Myocyte (in vitro differentiated cells): ENCODE measurements at regions not wholly inside any gene's neighbourhood (a gene's known extent, or its start where the extent isn't known, plus 50 kb on each side); places are given as distances from the start of the nearest gene placed in this dataset.

Experiments
- DNase-seq: peaks from one replicate; pipeline ENCODE4 v3.0.0-alpha.2; 2012; ENCODE audit warnings: low read depth

- no peak for DNase-seq
These were observed 179.8 kb downstream of the MED10 start for GRCh38 chr5:6198531-6198930.

GRCh38 chr5:6197427-6197826 lies 180.9 kb downstream of the MED10 start:
- no peak for DNase-seq

- DNase-seq, result no peak
These were observed 182.5 kb downstream of the MED10 start for GRCh38 chr5:6195711-6196358.

GRCh38 chr5:6194906-6195612 lies 183.3 kb downstream of the MED10 start:
- no peak for DNase-seq

- DNase-seq, result no peak
These were observed 184.0 kb downstream of the MED10 start for GRCh38 chr5:6194261-6194875.

- no peak for DNase-seq
These were observed 185.0 kb downstream of the MED10 start for GRCh38 chr5:6193310-6193709.

- DNase-seq, result no peak
These were observed 187.5 kb downstream of the MED10 start for GRCh38 chr5:6190838-6191237.

GRCh38 chr5:6188976-6189375 lies 189.4 kb downstream of the MED10 start:
- DNase-seq, result no peak

- no peak for DNase-seq
These were observed 190.0 kb downstream of the MED10 start for GRCh38 chr5:6188344-6188743.

GRCh38 chr5:6187501-6187900 lies 190.8 kb downstream of the MED10 start:
- no peak for DNase-seq

- no peak for DNase-seq
These were observed 192.8 kb downstream of the MED10 start for GRCh38 chr5:6185574-6185973.

- DNase-seq, result no peak
These were observed 193.9 kb downstream of the MED10 start for GRCh38 chr5:6184481-6184880.

GRCh38 chr5:6183391-6184390 lies 194.7 kb downstream of the MED10 start:
- no peak for DNase-seq

GRCh38 chr5:6182271-6182815 lies 196.0 kb downstream of the MED10 start:
- DNase-seq, result no peak

GRCh38 chr5:6181871-6182270 lies 196.5 kb downstream of the MED10 start:
- DNase-seq, result no peak

GRCh38 chr5:6181147-6181729 lies 197.1 kb downstream of the MED10 start:
- no peak for DNase-seq

- DNase-seq, result no peak
These were observed 198.0 kb downstream of the MED10 start for GRCh38 chr5:6180231-6180872.

GRCh38 chr5:6178846-6179532 lies 199.4 kb downstream of the MED10 start:
- DNase-seq, result no peak

- DNase-seq, result no peak
These were observed 200.4 kb downstream of the MED10 start for GRCh38 chr5:6177926-6178325.
